VCaP (cell line): ENCODE measurements at regions not wholly inside any gene's neighbourhood (a gene's known extent, or its start where the extent isn't known, plus 50 kb on each side); places are given as distances from the start of the nearest gene placed in this dataset.

Source experiments
- H3K27ac ChIP-seq: fragments of 450-650 bp; 2 replicates; pipeline ENCODE4 v1.5.1; 2017
- TF ChIP-seq, protein P1 (sequence below): fragments of 450-650 bp; conservative IDR thresholded peaks from 2 replicates; pipeline ENCODE4 v1.5.1; 2017; ENCODE audit warnings: mild to moderate bottlenecking, moderate library complexity

DNA sequence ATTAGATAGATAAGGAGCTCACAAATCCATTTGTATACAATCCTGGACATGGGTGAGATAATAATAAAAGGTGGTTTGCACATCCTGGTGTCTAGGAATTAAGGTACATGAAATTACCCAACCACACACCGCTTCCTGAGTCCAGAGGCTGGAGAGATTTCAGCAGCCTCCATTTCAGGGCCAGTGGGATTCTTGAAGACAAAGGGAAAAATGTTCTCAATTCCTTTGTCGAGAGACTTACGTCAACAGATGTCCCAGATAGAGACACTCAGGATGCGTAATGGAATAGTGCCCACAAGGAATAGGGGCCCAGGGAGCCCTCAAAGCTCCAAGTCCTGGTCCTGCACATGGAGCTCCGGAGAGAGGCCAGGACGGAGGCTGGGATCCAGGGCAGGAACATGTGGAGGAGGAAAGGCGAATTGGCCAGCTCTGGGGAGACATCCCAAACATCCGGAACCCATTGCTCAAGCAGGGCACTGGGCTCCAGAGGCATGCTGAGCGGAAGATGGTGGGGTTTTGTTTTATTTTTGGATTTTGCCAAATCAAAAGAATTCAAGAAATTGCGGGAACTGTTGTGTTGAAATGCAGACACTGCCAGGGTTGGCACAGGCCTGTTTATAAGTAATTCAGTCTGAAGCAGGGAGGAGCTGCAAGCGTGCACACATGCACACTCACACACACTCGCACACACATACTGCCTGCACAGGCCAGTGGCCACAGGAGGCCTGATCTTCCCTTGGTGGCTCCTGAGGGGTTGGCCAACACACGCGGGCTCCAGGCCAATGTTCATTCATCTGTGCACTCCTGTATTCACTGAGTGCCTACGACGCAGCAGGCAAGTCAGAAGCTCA lies 97.2 kb downstream of the NOG start:
- H3K27ac ChIP-seq = no peak overlapping the region

DNA sequence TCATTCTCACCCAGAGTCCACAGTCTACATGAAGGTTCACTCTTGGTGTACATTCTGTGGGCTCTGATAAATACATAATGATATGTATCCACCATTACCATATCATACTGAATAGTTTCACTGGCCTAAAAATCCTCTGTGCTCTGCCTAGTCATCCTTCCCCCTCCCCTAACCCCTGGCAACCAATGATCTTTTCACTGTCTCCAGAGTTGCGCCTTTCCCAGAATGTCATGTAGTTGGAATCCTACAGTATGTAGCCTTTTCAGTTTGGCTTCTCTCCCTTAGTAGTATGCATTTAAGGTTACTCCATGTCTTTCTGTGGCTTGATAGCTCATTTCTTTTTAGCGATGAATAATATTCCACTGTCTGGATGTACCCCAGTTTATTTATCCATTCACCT lies 101.3 kb downstream of the NOG start:
- TF ChIP-seq, protein P1, sequence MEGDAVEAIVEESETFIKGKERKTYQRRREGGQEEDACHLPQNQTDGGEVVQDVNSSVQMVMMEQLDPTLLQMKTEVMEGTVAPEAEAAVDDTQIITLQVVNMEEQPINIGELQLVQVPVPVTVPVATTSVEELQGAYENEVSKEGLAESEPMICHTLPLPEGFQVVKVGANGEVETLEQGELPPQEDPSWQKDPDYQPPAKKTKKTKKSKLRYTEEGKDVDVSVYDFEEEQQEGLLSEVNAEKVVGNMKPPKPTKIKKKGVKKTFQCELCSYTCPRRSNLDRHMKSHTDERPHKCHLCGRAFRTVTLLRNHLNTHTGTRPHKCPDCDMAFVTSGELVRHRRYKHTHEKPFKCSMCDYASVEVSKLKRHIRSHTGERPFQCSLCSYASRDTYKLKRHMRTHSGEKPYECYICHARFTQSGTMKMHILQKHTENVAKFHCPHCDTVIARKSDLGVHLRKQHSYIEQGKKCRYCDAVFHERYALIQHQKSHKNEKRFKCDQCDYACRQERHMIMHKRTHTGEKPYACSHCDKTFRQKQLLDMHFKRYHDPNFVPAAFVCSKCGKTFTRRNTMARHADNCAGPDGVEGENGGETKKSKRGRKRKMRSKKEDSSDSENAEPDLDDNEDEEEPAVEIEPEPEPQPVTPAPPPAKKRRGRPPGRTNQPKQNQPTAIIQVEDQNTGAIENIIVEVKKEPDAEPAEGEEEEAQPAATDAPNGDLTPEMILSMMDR = no peak
- no peak overlapping the region for H3K27ac ChIP-seq

More for the DNA sequence above, 97.2 kb downstream of the NOG start:
- TF ChIP-seq, protein P1 = no peak

DNA sequence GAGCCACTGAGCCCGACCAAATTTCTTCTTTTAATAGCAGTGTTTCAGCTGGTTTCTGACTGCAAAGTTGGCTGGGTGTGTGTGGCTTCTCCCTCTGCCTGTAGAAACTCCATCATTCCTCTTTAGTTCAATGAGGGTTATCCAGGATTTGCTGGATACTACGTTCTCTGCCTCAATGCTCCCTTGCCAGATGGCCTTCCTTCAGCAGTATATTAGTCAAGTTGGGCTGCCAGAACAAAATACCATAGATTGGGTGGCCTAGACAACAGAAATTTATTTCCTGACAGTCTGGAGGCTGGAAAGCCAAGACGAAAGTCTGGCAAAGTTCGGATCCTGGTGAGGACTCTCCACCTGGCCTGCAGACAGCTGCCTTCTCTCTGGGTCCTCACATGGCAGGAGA lies 103.7 kb downstream of the NOG start:
- H3K27ac ChIP-seq = no peak overlapping the region
- TF ChIP-seq, protein P1 = no peak

DNA sequence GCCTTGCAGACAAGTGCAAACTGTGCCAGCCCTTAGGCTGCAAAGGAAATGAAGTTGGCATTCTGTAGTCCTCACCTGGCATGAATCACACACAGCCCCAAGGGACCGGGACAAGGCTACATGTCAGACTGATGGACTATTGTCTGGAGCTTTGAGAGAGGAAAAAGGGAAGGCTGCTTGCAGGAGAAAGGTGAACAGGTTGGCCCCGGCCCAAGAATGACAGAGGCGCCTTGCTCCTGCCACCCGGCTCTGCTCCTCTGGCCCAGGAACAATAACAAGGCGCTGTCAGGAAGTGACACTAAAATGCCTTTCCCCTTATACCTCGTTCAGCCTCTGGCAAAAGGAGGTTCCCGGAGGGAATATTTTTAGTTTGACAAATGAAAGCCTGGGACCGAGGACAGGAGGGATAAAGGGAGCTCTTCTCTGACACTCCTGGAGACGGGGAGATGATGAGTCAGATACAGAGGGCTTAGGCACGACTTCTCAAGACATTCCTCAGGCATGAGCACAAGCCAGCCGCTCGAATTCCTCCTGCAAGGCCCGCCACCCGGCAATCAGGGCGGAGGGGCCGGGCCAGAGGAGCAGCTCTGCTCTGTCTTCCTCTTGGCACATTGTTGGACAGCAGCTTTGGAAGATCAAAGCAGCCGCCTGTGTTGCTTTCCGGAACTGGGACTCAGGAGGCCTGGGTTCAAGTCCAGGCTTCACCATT lies 105.8 kb downstream of the NOG start:
- H3K27ac ChIP-seq = peak overlapping the region; percentile 66

DNA sequence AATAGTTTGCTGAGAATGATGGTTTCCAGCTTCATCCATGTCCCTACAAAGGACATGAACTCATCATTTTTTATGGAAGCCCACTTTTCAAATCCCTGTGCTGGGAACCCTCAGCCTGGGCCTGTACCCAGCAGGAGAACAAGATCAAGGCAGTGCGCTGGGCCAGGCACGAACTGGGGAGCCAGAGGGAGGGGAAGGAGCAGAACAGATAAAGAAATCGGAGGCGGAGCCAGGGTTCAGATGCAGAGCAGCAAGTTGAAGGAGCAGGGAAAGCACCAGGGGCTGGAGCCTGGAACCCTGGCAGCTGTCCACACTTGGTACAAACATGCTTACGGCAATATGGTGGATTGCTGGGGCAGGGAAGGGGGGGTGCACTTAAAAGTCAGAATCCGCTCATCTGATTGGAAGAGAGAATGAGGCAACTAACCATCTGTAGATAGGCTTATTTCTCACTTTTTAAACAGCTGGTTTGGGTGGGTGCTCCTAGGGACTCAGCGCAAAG lies 107.5 kb downstream of the NOG start:
- TF ChIP-seq, protein P1 = no peak
- no peak overlapping the region for H3K27ac ChIP-seq

More for the DNA sequence above, 105.8 kb downstream of the NOG start:
- TF ChIP-seq, protein P1 = no peak

DNA sequence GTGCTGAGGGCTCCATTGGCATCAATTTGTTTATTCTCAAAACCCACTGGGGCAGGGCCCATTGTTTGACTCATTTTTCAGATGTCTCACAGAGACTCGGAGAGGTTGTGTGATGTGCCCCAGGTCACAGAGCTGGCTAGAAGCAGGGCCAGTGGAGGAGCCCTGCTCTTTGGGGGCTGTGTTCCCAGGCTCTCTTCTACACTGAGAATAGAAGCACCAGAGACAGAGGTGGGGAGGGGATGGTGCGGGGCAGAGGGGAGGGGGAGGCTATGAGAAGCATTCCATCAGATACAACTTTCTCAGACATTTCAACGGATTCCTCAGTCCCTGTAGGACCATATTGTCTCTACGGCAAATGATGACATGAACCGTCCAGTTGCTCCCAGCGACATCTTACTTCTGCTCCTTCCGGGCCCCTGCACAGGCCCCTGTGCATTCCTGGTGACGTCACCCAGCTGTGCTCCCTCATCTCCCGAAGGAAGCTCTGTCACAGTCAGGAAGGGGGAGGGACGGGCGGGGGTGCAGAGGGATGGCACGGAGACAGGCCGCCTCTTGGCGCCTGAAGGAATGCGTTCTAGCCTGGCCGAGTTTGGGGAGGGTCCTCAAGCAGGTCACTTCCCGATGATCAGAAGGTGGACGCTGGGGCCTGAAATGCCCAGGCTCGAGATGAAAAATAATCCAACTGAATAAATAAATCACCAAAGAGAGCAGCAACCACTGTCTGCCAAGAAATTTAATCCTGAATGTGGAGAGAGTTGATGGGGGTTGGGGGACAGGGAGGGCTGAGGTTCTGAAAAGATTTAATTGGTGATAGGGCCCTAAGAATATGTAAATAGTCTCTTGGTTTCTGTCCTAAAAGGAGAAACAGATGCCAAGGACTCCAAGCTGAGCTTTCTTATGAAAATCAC lies 114.1 kb downstream of the NOG start:
- TF ChIP-seq, protein P1 = no peak
- no peak overlapping the region for H3K27ac ChIP-seq
